OCI-LY3 (cell line): ENCODE measurements at regions not wholly inside any gene's neighbourhood (a gene's known extent, or its start where the extent isn't known, plus 50 kb on each side); places are given as distances from the start of the nearest gene placed in this dataset.

ENCODE experiments used
- CTCF ChIP-seq: fragments of 200-600, 300-600 bp; sonication (generic); IDR thresholded peaks from 2 replicates; pipeline ENCODE4 v1.5.1; 2014; ENCODE audit warnings: antibody characterized with exemption, low read length, low read depth
- EZH2phosphoT487 ChIP-seq: fragments of 200-600 bp; shearing (Covaris generic); IDR thresholded peaks from 2 replicates; pipeline ENCODE4 v1.6.1; 2018; ENCODE audit warnings: antibody characterized with exemption, mixed run types, low read depth

GRCh38 chr1:221397606-221398005, 344.3 kb downstream of the DUSP10 start:
- TF ChIP-seq CTCF (no peak), EZH2phosphoT487 (no peak)
